Right renal pelvis (tissue), 4 donors: ENCODE measurements at regions not wholly inside any gene's neighbourhood (a gene's known extent, or its start where the extent isn't known, plus 50 kb on each side); places are given as distances from the start of the nearest gene placed in this dataset.

Experiments used
- DNase-seq, 4 donors: peaks; one replicate each; pipeline ENCODE4 v3.0.0-alpha.2; 2013; ENCODE audit warnings: low read depth in 4 of 4, low spot score in 3 of 4, missing footprints in 1 of 4

- no peak for DNase-seq
Observed at GRCh38 chr6:90436403-90436802, 139.8 kb upstream of the BACH2 start.

- DNase-seq: no peak
Observed at GRCh38 chr6:90435207-90435899, 138.7 kb upstream of the BACH2 start.

GRCh38 chr6:90434094-90434493, 137.5 kb upstream of the BACH2 start:
- no peak for DNase-seq

- DNase-seq: no peak
Observed at GRCh38 chr6:90432937-90433336, 136.3 kb upstream of the BACH2 start.

GRCh38 chr6:90432041-90432775, 135.6 kb upstream of the BACH2 start:
- no peak for DNase-seq

GRCh38 chr6:90431576-90431975, 134.9 kb upstream of the BACH2 start:
- DNase-seq: no peak

- DNase-seq: no peak
Observed at GRCh38 chr6:90429713-90430112, 133.1 kb upstream of the BACH2 start.

- DNase-seq: no peak
Observed at GRCh38 chr6:90428514-90428913, 131.9 kb upstream of the BACH2 start.

GRCh38 chr6:90425161-90425641, 128.6 kb upstream of the BACH2 start:
- DNase-seq: no peak

- no peak for DNase-seq
Observed at GRCh38 chr6:90424580-90424979, 127.9 kb upstream of the BACH2 start.

- DNase-seq: no peak
Observed at GRCh38 chr6:90421666-90422065, 125.0 kb upstream of the BACH2 start.

- no peak for DNase-seq
Observed at GRCh38 chr6:90420500-90420899, 123.9 kb upstream of the BACH2 start.

GRCh38 chr6:90417385-90417784, 120.7 kb upstream of the BACH2 start:
- DNase-seq: no peak

GRCh38 chr6:90416322-90416721, 119.7 kb upstream of the BACH2 start:
- DNase-seq: no peak

GRCh38 chr6:90415178-90415577, 118.5 kb upstream of the BACH2 start:
- no peak for DNase-seq

GRCh38 chr6:90414352-90414751, 117.7 kb upstream of the BACH2 start:
- no peak for DNase-seq

GRCh38 chr6:90413867-90414266, 117.2 kb upstream of the BACH2 start:
- peak in 3 of 4 donors; percentile 40 to 53 (median 42) for DNase-seq

- no peak for DNase-seq
Observed at GRCh38 chr6:90413396-90413795, 116.8 kb upstream of the BACH2 start.

- DNase-seq: no peak
Observed at GRCh38 chr6:90412538-90413369, 116.1 kb upstream of the BACH2 start.

GRCh38 chr6:90411292-90411781, 114.7 kb upstream of the BACH2 start:
- DNase-seq: no peak

GRCh38 chr6:90409700-90410099, 113.1 kb upstream of the BACH2 start:
- DNase-seq: no peak
